B cell (primary cell): ENCODE measurements at regions not wholly inside any gene's neighbourhood (a gene's known extent, or its start where the extent isn't known, plus 50 kb on each side); places are given as distances from the start of the nearest gene placed in this dataset.

Source experiments
- ATAC-seq: fragments of 200-7000 bp; cut with Tn5 transposase; one replicate; pipeline ENCODE4 v1.10.0; 2021; ENCODE audit warnings: low read depth, mild to moderate bottlenecking, moderate number of reproducible peaks, moderate library complexity
- CTCF ChIA-PET: fragments of 350-600 bp; sonication (Branson Sonifier 250); formaldehyde crosslinking; loops from one replicate; lab custom pipeline; 2021; ENCODE audit warnings: antibody characterized with exemption, inconsistent platforms; lab: Charles Lee
- POLR2A ChIA-PET: fragments of 350-600 bp; sonication (Branson Sonifier 250); formaldehyde crosslinking; loops from one replicate; lab custom pipeline; 2021; ENCODE audit warnings: antibody characterized with exemption; lab: Charles Lee
- DNase-seq: peaks from one replicate; pipeline ENCODE4 v3.0.0; 2013
- H2AFZ ChIP-seq: 2 replicates; pipeline ENCODE4 v1.6.1; 2012; ENCODE audit warnings: mild to moderate bottlenecking, low read depth, low read length; ENCODE audit not compliant: insufficient read depth, poor library complexity, severe bottlenecking
- H3K27ac ChIP-seq, 2 donors: 1 replicate in 1 of 2; 2 replicates in 1 of 2; pipeline ENCODE4 v1.5.1; 2012 to 2013; ENCODE audit warnings: low read length in 2 of 2, mild to moderate bottlenecking in 2 of 2, moderate library complexity in 1 of 2
- H3K27me3 ChIP-seq, 4 experiments: fragments of 200-600 bp in 1 of 4; sonication (generic) in 1 of 4; replicated peaks in 1 of 4; 1 replicate in 2 of 4; 2 replicates in 2 of 4; pipeline versions ENCODE4 v1.6.1 to v1.7.0; 2013 to 2016; ENCODE audit warnings: low read length in 3 of 4, mild to moderate bottlenecking in 2 of 4, mixed read lengths in 1 of 4, moderate library complexity in 1 of 4; ENCODE audit not compliant: insufficient read depth in 4 of 4, control insufficient read depth in 3 of 4; ENCODE audit errors: control extremely low read depth in 1 of 4
- H3K36me3 ChIP-seq, 2 experiments: replicated peaks in 1 of 2; 1 replicate in 1 of 2; 2 replicates in 1 of 2; pipeline versions ENCODE4 v1.6.1 to v1.7.1; 2013; ENCODE audit warnings: low read length in 1 of 2; ENCODE audit not compliant: insufficient read depth in 2 of 2, control insufficient read depth in 1 of 2; ENCODE audit errors: control extremely low read depth in 1 of 2, extremely low read depth in 1 of 2
- H3K4me1 ChIP-seq, 2 donors: fragments of 200-600 bp in 1 of 2; sonication (generic) in 1 of 2; 1 replicate in 1 of 2; 2 replicates in 1 of 2; pipeline versions ENCODE4 v1.5.1 to v1.6.1; 2013 to 2017; ENCODE audit warnings: low read length in 2 of 2; ENCODE audit not compliant: control insufficient read depth in 2 of 2, insufficient read depth in 2 of 2
- H3K4me2 ChIP-seq: replicated peaks from 2 replicates; pipeline ENCODE3; 2012; ENCODE audit warnings: mild to moderate bottlenecking, low read depth, low read length; ENCODE audit not compliant: poor library complexity, severe bottlenecking
- H3K4me3 ChIP-seq, 5 experiments: fragments of 200-600 bp in 1 of 5; sonication (generic) in 1 of 5; 1 replicate in 3 of 5; 2 replicates in 2 of 5; pipeline versions ENCODE4 v1.5.1 to v1.7.0; 2011 to 2016; ENCODE audit warnings: low read length in 4 of 5, mild to moderate bottlenecking in 4 of 5, low read depth in 2 of 5, control low read depth in 1 of 5, moderate library complexity in 1 of 5; ENCODE audit not compliant: insufficient read depth in 1 of 5; ENCODE audit errors: control extremely low read depth in 1 of 5, extremely low read depth in 1 of 5
- H3K79me2 ChIP-seq: fragments of 200-600 bp; sonication (generic); one replicate; pipeline ENCODE4 v1.6.0; 2016; ENCODE audit warnings: low read length; ENCODE audit not compliant: control insufficient read depth, insufficient read depth
- H3K9ac ChIP-seq: fragments of 200-600 bp; sonication (generic); 2 replicates; pipeline ENCODE4 v1.6.1; 2017; ENCODE audit warnings: mild to moderate bottlenecking, low read length, moderate library complexity
- H3K9me3 ChIP-seq, 3 donors: one replicate each; pipeline versions ENCODE4 v1.6.1 to v1.7.1; 2013; ENCODE audit warnings: low read length in 2 of 3; ENCODE audit not compliant: control insufficient read depth in 2 of 3, insufficient read depth in 1 of 3; ENCODE audit errors: control extremely low read depth in 1 of 3
- H4K20me1 ChIP-seq: 2 replicates; pipeline ENCODE4 v1.6.0; 2012; ENCODE audit warnings: mild to moderate bottlenecking, low read length; ENCODE audit not compliant: insufficient read depth, control insufficient read depth, poor library complexity, severe bottlenecking
- H3K27ac Mint-ChIP-seq: one replicate; pipeline ENCODE4 v1.8.0; 2021; ENCODE audit warnings: mixed read lengths
- H3K27me3 Mint-ChIP-seq: one replicate; pipeline ENCODE4 v1.8.0; 2021; ENCODE audit warnings: mixed read lengths
- H3K4me1 Mint-ChIP-seq: one replicate; pipeline ENCODE4 v1.8.0; 2021; ENCODE audit warnings: mixed read lengths
- H3K4me3 Mint-ChIP-seq: one replicate; pipeline ENCODE4 v1.8.0; 2021; ENCODE audit warnings: mixed read lengths
- H3K9me3 Mint-ChIP-seq: one replicate; pipeline ENCODE4 v1.8.0; 2022; ENCODE audit warnings: mixed read lengths; ENCODE audit not compliant: insufficient read depth
- CTCF ChIP-seq: fragments of 200-600 bp; IDR thresholded peaks from one replicate; pipeline ENCODE4 v1.8.0; 2022; ENCODE audit warnings: antibody characterized with exemption, mild to moderate bottlenecking
- EZH2 ChIP-seq: IDR thresholded peaks from 2 replicates; pipeline ENCODE4 v1.6.1; 2012; ENCODE audit warnings: borderline replicate concordance, low read depth, mild to moderate bottlenecking, moderate library complexity, low read length; ENCODE audit not compliant: insufficient read depth, poor library complexity, severe bottlenecking
- WGBS: methylation state at CpG from one replicate; pipeline ENCODE4 v1.1.5; 2013; ENCODE audit warnings: missing lambda C conversion rate; ENCODE audit not compliant: insufficient coverage; 5-methylcytosine and 5-hydroxymethylcytosine counted together
- intact Hi-C: fragments of 100-400 bp; cut with micrococcal nuclease; formaldehyde crosslinking; loops from one replicate; pipeline ENCODE4 v1.10.0; 2022

DNA sequence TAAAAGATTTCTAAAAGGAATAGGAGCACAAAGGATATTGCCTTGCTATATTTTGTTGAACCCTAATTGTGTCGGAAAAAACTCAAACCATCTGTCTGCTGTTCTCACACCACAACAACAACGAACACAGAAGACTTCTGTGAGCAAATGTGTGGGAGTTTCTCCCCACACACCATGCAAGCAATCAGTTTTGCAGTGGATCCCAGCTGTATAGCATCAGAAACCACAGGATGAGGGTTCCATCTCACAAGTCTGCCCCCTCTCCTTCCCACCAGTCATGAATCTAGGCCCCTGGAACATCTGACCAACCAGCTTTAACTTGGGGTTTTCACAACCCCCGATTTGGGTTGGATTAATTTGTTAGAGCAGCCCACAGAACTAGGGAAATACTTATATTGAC, 91.3 kb upstream of the SLC4A7 start:
- ChIA-PET POLR2A (no interaction called here), CTCF (no interaction called here)
- Mint-ChIP-seq H3K9me3 (no peaks in the 10 kb centered on the region), H3K4me3 (no peak overlapping the region), H3K27ac (no peak overlapping the region), H3K27me3 (no peaks in the 10 kb centered on the region), H3K4me1 (no peaks in the 10 kb centered on the region)
- intact Hi-C loops = no loop called here
- H3K27ac ChIP-seq = no peak overlapping the region
- ATAC-seq (no peak), DNase-seq (no peak)
- H3K4me1 ChIP-seq = no peaks in the 10 kb centered on the region
- H2AFZ ChIP-seq = no peak overlapping the region
- no peaks in the 10 kb centered on the region for H3K9me3 ChIP-seq
- H3K9ac ChIP-seq = no peak overlapping the region
- no CpG with 5 or more reads among the region's 3 CpGs for WGBS
- H3K4me2 ChIP-seq = no peak overlapping the region
- H4K20me1 ChIP-seq = no peaks in the 10 kb centered on the region
- TF ChIP-seq CTCF (no peak), EZH2 (no peak)
- no peaks in the 10 kb centered on the region for H3K79me2 ChIP-seq
- H3K4me3 ChIP-seq = no peak overlapping the region
- no peaks in the 10 kb centered on the region for H3K27me3 ChIP-seq
- no peaks in the 10 kb centered on the region for H3K36me3 ChIP-seq

DNA sequence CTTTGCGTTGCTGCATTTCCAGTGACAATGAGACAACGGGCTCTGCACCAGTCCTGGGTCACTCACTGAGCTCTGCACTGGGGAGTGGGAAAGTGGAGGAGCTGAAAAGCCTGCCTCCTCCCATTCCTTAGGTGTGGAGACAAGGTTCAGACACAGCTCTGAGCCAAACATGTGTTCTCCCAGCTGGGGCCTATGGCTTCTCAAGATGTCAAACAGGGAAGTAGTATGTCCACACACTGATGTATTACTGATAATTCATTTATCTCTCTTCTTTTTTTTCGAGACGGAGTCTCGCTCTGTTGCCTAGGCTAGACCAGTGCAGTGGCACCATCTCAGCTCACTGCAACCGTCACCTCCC, 90.2 kb upstream of the SLC4A7 start:
- Histone ChIP-seq H3K4me3 (no peak overlapping the region), H3K36me3 (no peaks in the 10 kb centered on the region), H3K4me2 (no peak overlapping the region), H3K79me2 (no peaks in the 10 kb centered on the region), H3K9ac (no peak overlapping the region), H3K4me1 (no peaks in the 10 kb centered on the region), H3K9me3 (no peaks in the 10 kb centered on the region), H3K27me3 (no peaks in the 10 kb centered on the region), H4K20me1 (no peaks in the 10 kb centered on the region), H3K27ac (no peak overlapping the region), H2AFZ (no peak overlapping the region)
- no peak for TF ChIP-seq EZH2
- no peak for TF ChIP-seq CTCF
- H3K4me3 Mint-ChIP-seq = no peak overlapping the region
- intact Hi-C loops = no loop called here
- no peak overlapping the region for H3K27ac Mint-ChIP-seq
- no peaks in the 10 kb centered on the region for H3K27me3 Mint-ChIP-seq
- no peaks in the 10 kb centered on the region for H3K9me3 Mint-ChIP-seq
- 100% methylated on average over 2 of the region's 6 CpGs for WGBS
- H3K4me1 Mint-ChIP-seq = no peaks in the 10 kb centered on the region
- ATAC-seq (no peak), DNase-seq (no peak)
- ChIA-PET POLR2A (no interaction called here), CTCF (no interaction called here)
